ENCODE measurements at regions not wholly inside any gene's neighbourhood (a gene's known extent, or its start where the extent isn't known, plus 50 kb on each side); places are given as distances from the start of the nearest gene placed in this dataset.
A peak's percentile ranks its signal among the peaks of the same experiment; 100 is the strongest.

DNA sequence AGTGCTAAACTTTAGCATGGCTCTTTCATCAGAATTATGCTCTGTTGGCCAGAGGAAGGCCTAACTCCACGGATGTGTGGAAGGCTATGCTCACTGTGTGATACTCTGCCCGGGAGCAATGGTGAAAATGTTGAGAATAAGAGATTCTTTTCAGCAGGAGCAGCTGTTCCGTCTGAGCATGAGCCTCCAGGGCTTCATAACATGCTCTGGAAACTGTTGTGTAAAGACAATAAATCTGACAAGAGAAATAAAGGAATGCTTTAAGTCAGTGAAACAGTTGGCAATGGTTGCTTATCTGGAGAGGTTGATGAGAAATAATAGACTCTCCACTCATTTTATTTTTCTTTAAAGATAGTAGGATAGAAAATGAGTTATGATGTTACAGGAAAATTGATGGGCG, 269.8 kb downstream of the DIPK2A start:
- no peak for DNase-seq

DNA sequence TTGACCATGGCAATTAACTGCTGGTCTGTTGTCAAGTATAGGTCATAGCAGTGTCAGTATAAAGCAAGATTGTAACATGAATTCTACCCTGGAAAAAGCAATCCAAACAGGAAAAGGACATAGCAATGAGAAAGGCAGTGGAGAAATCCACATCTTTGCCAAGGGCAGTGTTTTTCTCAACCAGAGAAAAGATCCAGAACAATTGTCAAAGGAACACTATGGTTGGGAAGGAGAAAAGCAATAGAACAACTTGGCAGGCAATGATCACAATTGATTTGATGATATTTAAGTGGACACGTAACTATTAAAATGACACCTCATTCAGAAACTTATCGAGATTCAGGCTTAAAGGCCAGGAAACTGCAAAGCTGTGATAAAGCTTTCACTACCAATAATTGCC, 271.1 kb downstream of the DIPK2A start:
- DNase-seq, result no peak

DNA sequence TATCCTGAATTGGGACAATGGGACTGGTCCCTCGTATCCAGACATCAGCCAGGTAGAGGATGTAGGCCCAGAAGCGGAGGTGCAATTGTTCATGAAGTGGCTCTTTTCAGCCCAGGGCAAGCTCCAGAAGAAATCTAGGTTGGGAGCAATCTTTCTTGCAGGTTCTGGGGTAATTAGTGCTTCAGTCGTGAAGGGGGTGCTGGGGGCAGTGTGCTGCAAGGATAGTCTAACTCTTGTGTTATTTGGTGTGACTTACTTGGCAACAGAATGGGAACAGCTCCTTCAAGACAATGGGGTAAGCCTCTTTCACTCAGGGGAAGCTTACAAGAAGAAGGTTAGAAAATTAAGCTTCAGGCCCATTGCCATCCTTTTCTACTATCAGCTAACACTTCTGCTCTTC, 273.0 kb downstream of the DIPK2A start:
- DNase-seq, result no peak

DNA sequence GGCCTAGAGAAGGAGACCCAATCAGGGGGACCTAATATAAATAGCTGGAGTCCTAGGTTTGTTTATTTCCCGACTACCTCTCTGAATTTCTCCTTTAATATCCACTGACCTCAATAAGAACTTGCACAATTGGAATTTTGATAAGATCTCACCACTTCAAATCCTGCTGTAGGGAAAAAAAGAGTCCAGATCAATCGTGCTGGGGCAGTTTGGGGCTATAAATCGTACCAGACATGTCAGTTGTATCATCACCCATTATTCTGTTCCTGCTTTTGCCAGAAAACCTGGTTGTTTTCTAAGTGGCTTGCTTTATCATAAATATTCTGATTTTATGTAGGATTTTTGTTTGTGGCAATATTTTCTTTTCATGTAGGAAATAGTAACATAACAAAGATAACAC, 281.3 kb downstream of the DIPK2A start:
- DNase-seq, result no peak

DNA sequence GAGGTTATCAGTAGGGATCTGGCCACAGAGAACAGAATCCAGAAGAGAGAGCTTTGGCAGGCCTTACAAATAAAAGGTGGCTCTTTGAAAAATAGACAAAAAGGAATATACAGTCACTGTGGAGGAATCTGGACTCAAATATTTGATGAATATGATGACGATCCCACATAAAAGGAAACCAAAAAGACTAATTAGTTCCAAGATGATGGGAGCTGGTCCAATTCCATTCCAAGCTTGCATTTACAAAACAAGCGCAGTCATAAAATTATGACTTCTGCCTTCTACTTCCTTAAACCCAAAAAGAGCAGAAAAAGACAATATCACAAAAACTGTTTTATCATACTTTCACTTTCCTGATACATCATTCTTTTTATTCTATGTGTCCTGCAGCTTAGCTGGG, 285.8 kb downstream of the DIPK2A start:
- no peak for DNase-seq

DNA sequence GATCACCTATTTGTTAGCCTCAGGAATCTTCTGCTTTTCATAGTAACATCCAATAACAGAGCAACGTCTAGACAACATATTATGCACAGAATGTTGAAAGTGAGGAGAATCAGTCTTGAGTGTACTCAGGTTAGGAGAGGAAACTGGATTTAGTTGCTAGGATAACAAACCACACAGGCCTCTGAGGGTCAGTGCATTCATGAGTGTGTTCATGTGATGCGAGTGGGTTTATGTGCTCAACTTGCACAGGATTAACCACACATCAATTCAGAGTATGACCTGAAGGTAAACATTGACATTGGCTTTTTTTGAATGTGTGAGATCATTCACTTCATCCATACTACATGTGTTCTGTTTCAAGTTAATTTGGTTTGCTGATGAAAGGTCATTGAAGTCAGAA, 287.6 kb downstream of the DIPK2A start:
- DNase-seq, result no peak

DNA sequence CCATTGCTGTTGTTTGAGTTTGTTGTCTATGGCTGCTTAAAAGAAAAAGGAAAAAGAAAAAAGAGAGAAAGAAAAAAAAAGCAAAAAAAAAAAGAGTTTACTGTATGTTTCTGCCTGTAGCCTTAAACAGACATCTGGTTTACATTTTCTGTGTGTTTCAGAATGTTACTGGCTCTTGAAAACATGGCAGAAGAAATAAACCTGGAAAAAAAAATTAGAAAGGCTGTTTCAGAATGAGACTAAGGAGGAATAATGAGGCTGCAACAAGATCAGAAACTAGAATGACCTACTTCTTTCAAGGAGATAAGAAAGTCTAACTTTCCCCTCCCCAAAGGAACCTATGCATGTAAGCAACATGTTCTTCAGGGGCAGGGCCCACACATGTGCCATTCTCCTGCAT, 292.1 kb downstream of the DIPK2A start:
- DNase-seq, result no peak

DNA sequence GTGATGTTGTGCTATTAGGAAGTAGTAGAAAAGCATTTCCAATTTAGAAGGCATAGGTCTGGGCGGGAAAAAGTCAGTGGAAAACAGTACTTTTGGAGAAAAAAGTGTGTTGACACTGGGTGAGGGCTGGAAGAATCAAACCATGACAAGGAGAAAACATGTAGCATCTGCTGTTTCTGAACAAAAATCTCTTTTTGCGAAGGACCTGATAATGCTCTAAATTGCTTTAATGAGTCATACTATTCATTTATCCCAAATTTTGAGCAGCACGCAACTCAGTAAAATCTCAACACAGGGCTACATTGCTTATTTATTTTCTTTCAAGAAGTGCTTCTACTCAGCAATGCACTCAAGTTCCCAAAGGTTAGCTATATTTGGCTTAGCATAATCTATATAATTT, 292.7 kb downstream of the DIPK2A start:
- DNase-seq, result no peak

DNA sequence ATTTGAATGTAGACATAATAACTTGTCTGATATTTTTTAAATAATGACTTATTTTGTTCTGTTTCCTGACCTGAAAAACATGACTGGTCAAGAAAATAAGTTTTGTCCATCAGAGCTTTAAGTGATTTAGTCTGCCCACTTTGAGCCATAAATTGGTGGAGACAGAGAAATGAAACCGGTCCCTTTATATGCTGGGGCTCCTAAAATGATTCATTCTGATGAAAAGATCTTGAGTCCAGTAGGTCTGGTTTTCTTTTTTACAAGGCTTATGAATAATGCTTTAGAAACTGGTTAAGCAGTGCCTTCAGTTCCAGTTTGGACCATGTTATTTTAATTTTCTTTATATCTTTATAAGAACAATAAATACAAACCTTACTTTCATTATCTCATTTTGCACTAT, 293.2 kb downstream of the DIPK2A start:
- no peak for DNase-seq

DNA sequence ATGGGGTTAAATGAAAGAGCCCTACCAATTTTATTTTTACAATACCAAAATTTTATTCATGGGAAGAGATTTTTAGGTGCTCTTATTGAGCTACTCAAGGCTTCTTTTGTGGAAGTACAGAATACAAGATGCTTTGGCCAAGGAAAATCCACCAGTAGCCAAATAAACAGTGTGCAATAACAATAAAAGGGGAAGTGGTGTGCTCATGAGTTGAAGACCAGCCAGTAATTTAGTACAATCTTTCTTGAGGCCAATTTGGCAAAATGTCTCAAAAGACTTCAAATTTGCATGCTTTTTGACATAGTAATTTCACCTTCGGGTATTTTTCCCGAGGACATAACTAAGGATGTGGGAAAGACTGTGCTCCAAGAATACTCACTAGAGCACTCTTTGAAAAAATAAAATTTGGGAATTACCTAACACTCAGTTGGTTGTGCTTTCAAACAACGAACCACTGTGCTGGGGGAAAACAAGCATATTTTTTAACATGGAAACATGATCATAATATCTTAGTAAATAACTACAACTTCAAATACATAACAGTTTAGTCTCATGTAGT, 294.0 kb downstream of the DIPK2A start:
- DNase-seq, result no peak

DNA sequence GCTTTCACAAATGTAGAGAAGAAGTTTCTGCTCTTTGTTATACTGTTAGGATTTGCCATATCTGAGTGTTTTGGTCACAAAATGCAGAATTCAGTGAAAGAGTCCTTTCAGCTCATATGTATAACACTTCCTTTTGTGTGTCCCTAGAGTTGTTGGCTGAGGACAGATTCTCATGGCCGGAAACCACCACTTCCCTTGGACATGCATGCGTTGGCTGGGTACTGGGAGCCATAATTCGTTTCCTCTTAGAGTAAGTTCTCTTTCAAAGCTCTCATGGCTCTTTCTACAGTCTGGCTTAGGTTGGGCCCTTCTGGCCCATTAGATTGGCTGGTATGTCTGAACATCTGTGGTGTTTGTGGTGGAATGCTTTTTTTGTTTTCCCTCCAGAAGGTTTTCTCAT, 298.5 kb downstream of the DIPK2A start:
- no peak for DNase-seq

DNA sequence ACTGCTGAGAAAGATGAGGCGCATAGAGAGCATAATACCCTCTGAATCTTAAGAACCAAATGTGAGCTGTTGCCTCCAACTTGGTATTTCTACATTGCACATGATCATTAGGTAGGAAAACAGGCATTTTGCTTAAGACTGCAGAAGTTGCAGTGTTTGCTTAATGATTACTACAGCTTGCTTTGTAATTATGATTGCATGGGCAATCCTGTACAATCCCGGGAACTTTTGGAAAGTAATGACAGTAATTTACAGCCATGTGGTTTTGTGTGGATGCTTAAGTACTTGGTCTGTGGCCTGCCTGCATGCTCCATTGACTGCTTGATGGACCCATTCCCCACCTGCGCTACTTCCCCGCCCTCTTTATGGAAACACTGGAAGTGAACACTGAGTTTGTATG, 301.1 kb downstream of the DIPK2A start:
- no peak for DNase-seq

DNA sequence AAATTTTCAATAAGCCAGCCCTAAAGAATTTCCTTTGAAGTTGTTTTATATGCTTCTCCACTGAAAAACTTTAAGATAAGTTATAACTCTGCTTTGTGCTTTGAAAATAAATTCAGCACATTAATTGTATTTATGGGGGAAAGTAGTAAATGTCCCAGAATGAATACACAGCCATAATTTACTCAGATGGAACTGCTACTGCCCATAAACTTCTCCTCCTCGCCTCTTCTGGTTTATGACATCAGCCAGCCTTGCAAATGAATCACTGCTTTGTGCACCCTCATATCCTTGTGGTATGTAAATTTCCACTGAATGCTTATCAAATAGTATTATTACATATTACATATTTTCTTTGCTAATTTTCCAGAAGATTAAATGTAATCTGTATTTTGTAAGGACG, 302.0 kb downstream of the DIPK2A start:
- no peak for DNase-seq

DNA sequence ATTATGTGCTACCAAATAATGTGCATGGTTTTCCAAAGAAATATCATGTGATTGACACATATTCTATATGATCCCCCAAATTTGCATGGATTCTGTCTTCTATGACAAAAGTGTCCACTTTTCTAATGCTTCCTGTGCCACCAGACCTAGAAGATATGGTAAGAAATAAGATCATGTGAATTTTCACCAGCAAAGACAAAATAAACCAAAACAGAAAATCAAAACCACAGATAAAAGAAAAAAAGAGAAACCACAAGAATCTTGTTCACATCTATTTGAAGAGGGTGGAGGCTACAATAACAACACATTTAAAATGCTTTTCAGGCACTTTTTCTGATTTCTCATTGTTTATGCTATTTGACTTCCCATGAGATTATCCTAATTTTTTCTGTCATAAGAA, 303.4 kb downstream of the DIPK2A start:
- DNase-seq, result no peak

DNA sequence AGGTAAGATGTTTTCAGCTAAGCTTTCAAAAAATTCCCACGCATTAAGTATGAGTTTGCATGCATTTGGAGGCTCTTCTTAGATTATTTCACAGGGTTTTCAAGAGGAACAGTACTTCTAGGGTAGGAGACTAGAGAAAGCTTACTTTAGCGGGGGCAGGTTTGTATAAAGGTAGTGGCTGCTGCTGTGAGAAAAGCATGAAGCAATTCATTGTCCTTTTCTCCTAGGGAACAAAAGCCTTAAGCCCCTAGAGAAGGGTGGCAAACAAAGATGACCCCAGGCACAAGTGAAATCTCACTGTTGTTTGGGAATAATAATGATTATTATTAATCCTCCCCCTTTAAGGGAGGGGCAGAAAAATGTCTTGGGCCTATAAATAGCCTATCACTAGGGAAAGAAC, 310.7 kb downstream of the DIPK2A start:
- DNase-seq, result no peak

DNA sequence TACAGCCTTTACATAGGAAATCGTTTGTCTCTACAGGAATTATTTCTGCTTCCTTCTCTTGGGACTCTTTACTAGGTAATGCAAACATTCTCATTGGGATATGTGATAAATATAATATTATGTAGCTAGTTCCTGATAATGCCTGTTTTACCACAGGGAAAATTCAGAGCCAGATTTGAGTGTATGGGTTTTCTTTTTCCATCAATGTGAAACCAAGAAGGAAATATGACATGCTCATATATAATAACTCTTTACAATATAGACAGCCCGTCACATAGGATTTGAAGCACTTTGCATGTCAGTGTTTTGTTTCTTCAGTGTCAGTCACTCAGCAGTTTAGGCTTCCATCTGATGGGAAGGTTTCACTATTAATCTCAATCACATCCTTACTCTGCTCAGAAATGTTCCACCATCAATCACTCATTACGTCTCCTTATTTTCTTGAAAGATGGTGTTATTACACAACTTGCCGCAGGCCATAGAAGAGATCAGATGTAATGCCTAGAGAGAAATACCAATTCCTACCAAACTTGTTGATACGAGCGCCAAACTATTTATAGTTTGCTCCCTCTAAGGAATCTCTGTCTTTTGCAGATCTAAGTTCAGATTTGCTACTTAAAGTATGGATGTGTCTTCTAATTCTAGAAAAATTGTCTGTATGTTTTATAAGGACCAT, 314.8 kb downstream of the DIPK2A start:
- DNase-seq, result no peak

DNA sequence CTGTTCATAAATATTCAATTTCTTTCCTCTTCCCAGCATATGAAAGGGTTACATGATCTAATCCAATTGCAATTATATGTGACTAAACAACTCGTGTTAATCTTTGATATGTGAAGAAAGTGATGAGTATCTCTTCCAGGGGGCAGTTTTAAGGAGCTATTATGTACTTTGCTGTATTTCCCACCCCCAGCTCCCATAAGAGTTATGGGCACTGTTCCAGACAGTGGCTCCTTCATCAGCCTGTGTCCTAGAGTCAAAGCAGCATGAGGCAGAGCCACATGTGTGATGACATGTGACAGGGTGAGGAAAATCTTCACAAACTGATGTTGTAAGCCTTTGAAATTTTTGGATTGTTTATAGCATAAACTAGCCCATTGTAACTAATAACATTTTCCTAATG, 315.4 kb downstream of the DIPK2A start:
- no peak for DNase-seq

DNA sequence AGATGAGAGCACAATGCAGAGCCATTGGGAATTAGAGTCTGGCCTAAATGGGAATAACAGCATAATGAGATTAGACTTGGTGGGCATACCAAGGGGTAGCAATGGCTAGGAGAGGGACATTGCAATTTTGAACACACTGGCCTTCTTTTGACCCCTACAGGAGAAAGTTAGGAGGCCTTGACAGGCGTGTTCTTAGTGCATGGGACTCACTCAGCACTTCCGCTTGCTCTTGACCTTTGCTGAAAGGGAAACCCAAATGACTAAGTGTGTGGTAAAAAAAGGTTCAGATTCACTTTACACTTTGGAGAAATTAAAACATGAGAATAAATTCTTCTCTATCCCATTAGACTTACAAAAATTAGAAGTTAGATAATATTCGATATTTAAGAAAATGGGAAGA, 317.4 kb downstream of the DIPK2A start:
- no peak for DNase-seq

DNA sequence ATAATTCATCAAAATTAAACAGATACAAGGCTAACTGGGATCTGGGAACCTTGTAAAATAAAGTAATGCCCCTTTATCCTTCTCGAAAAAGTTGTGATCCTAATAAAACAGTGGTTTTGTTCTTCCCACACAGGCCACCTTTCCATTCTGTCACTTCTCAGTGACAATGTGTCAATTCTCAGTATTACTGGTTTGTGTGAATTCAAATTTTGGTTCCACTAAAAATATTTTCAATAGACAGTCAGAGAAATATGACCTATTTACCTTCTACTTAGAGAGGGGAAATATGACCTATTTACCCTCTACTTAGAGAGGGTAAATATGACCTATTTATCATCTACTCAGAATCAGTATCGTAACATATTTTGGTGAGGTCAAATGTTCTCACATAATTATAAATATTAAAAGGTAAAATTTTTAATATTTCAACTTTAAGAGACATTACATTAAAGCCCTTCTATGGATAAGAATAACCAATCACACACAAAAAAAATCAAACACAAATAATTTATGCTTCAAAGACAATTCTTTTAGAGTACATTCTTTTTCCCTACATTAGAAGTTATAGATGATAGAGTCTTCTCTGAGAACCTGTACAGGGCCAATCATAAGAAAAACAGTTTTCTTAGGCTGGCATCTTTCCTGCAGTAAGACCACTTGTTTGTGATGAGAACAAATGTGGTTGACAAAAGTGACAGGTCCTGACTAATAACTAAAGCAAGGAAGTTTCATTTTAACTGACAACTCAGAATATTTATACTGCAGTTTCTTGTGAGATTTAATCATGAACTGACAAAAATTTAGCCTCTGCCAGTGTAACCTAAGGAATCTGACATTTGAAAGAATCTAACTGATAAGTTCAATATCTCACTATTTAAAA, 323.3 kb downstream of the DIPK2A start:
- no peak for DNase-seq

DNA sequence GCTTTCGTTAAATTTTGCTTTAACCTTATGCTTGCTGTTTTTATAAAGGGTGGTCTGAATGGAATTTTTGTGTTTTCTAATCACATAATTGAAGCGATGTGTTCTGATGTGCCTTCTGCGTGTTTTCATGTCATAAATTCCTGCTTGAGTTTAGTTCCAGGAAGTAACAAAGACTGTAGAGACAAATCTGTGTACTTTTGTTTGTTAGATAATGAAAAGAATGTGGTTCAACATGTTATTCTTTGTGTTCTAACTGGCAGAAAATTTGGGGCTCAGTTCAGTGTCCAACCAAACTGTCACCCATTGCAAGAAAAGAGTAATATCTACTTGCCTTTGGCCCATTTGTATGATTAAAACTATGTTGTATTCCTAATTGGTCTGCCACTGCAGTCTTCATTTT, 324.0 kb downstream of the DIPK2A start:
- DNase-seq, result peak; percentile 27

DNA sequence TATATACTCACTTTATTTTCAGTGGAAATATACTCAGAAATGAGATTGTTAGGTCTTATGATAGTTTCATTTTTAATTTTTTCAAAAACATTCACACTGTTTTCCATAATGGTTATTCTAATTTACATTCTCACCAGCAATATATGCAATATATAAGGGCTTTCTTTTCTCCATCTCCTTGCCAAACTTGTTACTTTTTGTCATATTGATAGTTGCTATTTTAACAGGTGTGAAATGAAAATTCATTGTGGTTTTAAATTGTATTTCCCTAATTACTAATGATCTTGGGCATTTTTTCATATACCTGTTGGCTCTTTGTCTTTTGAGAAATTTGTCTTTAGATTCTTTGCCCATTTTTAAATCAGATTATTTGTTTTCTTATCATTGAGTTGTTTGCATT, 325.2 kb downstream of the DIPK2A start:
- DNase-seq, result no peak

DNA sequence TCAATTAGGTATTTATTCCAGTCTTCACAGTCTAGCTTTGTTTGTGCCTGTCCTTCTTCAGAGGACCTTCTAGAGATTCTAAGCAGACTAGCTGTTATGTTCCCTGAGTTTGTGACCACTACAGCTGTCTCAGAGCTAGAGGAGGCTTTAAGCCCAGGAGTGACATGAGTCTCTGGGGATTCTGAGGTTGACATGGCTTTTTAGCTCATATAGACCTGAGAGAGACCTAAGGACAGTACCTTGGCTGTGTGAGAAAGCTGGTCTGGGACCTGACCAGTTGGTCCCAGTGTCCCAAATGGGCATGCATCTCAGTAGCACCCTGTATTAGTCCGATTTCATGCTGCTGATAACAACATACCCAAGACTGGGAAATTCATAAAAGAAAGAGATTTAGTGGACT, 330.2 kb downstream of the DIPK2A start:
- DNase-seq, result no peak

DNA sequence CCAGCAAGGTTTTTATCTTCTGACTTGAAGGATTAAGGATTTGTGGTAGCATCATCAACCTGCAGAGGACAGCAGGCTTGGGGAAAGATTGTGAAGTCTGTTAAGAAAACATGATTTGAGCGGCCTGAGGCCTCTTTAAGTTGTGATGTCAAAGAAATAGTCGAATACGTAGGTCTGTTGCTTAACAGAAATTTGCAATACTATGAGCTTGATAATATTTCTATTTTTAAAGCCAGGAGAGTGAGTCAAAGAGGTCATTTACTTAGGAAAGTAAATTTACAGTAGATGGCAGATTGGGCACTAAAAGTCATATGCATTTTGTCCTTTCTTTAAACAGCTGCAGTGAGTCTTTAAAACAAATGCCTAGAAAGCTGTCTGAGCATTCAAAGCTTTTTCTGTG, 336.3 kb downstream of the DIPK2A start:
- no peak for DNase-seq

DNA sequence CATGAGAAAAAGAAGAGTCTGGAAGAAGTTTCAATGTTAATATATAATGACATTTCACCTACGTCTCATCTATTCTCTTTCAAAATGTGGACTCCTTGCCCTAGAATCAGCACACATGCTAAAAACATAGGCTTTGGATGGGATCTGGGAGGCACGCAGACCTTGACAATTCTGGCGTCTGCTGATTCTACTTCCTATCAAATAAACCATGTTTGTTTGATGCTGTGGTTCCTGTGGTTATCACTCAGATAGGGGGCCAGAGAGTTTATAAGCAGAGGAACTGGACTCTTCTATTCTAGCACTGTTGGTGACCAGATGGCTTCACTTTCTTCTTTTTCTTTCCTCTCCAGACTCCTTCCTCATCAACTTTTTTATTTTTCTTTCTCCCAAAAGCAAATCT, 336.8 kb downstream of the DIPK2A start:
- DNase-seq, result no peak
